B cell (primary cell): ENCODE measurements at regions not wholly inside any gene's neighbourhood (a gene's known extent, or its start where the extent isn't known, plus 50 kb on each side); places are given as distances from the start of the nearest gene placed in this dataset.

Experiments
- CTCF ChIP-seq: fragments of 200-600 bp; IDR thresholded peaks from one replicate; pipeline ENCODE4 v1.8.0; 2022; ENCODE audit warnings: antibody characterized with exemption, mild to moderate bottlenecking
- EZH2 ChIP-seq: IDR thresholded peaks from 2 replicates; pipeline ENCODE4 v1.6.1; 2012; ENCODE audit warnings: borderline replicate concordance, low read depth, mild to moderate bottlenecking, moderate library complexity, low read length; ENCODE audit not compliant: insufficient read depth, poor library complexity, severe bottlenecking

GRCh38 chr6:134686071-134686470, 263.8 kb downstream of the ALDH8A1 start:
- no peak for TF ChIP-seq CTCF
- no peak for TF ChIP-seq EZH2
